GM04503 (cell line): ENCODE measurements at regions not wholly inside any gene's neighbourhood (a gene's known extent, or its start where the extent isn't known, plus 50 kb on each side); places are given as distances from the start of the nearest gene placed in this dataset.
"Not testable (repeated sequence)": the region's sequence is repeated elsewhere in the genome, so short reads cannot be mapped to it uniquely, and the experiment has no call there.

Experiments
- DNase-seq: peaks from one replicate; pipeline ENCODE4 v3.0.0-alpha.2; 2012; ENCODE audit warnings: low read depth

- no peak for DNase-seq
Observed at GRCh38 chr21:22189278-22189677, 1191.1 kb downstream of the NCAM2 start.

GRCh38 chr21:22191581-22191980 is 1193.4 kb downstream of the NCAM2 start:
- no peak for DNase-seq

GRCh38 chr21:22192766-22193165 is 1194.6 kb downstream of the NCAM2 start:
- no peak for DNase-seq

GRCh38 chr21:22194986-22195385 is 1196.8 kb downstream of the NCAM2 start:
- DNase-seq, result not testable (repeated sequence)

- DNase-seq, result no peak
Observed at GRCh38 chr21:22200378-22201092, 1202.3 kb downstream of the NCAM2 start.

- DNase-seq, result no peak
Observed at GRCh38 chr21:22201126-22201525, 1202.9 kb downstream of the NCAM2 start.

- no peak for DNase-seq
Observed at GRCh38 chr21:22201669-22202068, 1203.5 kb downstream of the NCAM2 start.

GRCh38 chr21:22209304-22209700 is 1211.1 kb downstream of the NCAM2 start:
- DNase-seq, result no peak

- DNase-seq, result no peak
Observed at GRCh38 chr21:22211943-22212342, 1213.7 kb downstream of the NCAM2 start.

GRCh38 chr21:22223385-22223784 is 1225.2 kb downstream of the NCAM2 start:
- DNase-seq, result no peak

GRCh38 chr21:22224261-22224660 is 1226.1 kb downstream of the NCAM2 start:
- no peak for DNase-seq

GRCh38 chr21:22225299-22225698 is 1227.1 kb downstream of the NCAM2 start:
- DNase-seq, result no peak

GRCh38 chr21:22231013-22231412 is 1232.8 kb downstream of the NCAM2 start:
- DNase-seq, result no peak

- DNase-seq, result no peak
Observed at GRCh38 chr21:22235866-22236590, 1237.8 kb downstream of the NCAM2 start.

GRCh38 chr21:22244516-22244915 is 1246.3 kb downstream of the NCAM2 start:
- DNase-seq, result no peak

GRCh38 chr21:22250355-22250754 is 1252.1 kb downstream of the NCAM2 start:
- DNase-seq, result no peak

- no peak for DNase-seq
Observed at GRCh38 chr21:22253761-22254160, 1255.6 kb downstream of the NCAM2 start.

- DNase-seq, result no peak
Observed at GRCh38 chr21:22258821-22259220, 1260.6 kb downstream of the NCAM2 start.

- no peak for DNase-seq
Observed at GRCh38 chr21:22260274-22260673, 1262.1 kb downstream of the NCAM2 start.

GRCh38 chr21:22263890-22264289 is 1265.7 kb downstream of the NCAM2 start:
- no peak for DNase-seq

GRCh38 chr21:22277341-22277740 is 1279.1 kb downstream of the NCAM2 start:
- DNase-seq, result no peak

- DNase-seq, result no peak
Observed at GRCh38 chr21:22278366-22278765, 1280.2 kb downstream of the NCAM2 start.

- DNase-seq, result no peak
Observed at GRCh38 chr21:22280851-22281250, 1282.6 kb downstream of the NCAM2 start.
